Gastroesophageal sphincter (tissue), 3 donors: ENCODE measurements at regions not wholly inside any gene's neighbourhood (a gene's known extent, or its start where the extent isn't known, plus 50 kb on each side); places are given as distances from the start of the nearest gene placed in this dataset.

Experiments
- EP300 ChIP-seq: sonication (generic); formaldehyde crosslinking; IDR thresholded peaks from one replicate; pipeline ENCODE4 v1.6.1; 2017; ENCODE audit warnings: antibody characterized with exemption, mild to moderate bottlenecking
- POLR2A ChIP-seq, 2 donors: fragments of 450-650 bp; IDR thresholded peaks; one replicate each; pipeline ENCODE4 v1.6.1; 2017; ENCODE audit warnings: antibody characterized with exemption in 2 of 2, mild to moderate bottlenecking in 2 of 2, moderate library complexity in 1 of 2
- POLR2AphosphoS5 ChIP-seq: sonication (generic); formaldehyde crosslinking; IDR thresholded peaks from one replicate; pipeline ENCODE4 v1.6.1; 2017; ENCODE audit warnings: antibody characterized with exemption
- TF ChIP-seq, protein P1 (sequence below), 4 experiments: fragments of 200-600 bp in 2 of 4; fragments of 450-650 bp in 2 of 4; sonication (generic) in 1 of 4; IDR thresholded peaks; one replicate each; pipeline ENCODE4 v1.5.1; 2017 to 2019; ENCODE audit warnings: antibody characterized with exemption in 4 of 4, mild to moderate bottlenecking in 2 of 4, moderate library complexity in 2 of 4

DNA sequence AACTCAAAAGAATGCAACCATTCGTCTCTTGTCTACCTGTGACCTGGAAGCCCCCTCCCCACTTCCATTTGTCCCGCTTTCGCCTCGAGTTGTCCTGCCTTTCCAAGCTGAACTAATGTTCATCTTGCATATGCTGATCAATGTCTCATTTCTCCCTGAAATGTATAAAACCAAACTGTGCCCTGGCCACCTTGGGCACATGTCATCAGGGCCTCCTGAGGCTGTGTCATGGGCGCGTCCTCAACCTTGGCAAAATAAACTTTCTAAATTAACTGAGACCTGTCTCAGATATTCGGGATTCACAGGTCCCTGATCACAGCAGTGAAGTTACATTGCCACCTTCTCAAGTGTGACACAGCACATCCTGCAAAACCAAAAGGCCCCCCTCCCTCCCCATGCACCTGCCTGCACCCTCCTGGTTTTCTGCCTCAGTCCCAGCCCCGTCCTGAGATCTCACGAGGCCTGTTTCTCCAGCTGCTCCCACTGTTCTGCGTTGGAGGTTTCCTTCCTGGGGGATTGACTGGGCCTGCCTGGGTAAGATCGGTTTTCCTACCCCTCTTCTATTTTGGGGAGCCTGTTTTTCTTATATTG lies 1328.7 kb downstream of the TBC1D22A start:
- TF ChIP-seq POLR2A (IDR thresholded peaks at IDR 0.05) = no peak
- TF ChIP-seq, protein P1, sequence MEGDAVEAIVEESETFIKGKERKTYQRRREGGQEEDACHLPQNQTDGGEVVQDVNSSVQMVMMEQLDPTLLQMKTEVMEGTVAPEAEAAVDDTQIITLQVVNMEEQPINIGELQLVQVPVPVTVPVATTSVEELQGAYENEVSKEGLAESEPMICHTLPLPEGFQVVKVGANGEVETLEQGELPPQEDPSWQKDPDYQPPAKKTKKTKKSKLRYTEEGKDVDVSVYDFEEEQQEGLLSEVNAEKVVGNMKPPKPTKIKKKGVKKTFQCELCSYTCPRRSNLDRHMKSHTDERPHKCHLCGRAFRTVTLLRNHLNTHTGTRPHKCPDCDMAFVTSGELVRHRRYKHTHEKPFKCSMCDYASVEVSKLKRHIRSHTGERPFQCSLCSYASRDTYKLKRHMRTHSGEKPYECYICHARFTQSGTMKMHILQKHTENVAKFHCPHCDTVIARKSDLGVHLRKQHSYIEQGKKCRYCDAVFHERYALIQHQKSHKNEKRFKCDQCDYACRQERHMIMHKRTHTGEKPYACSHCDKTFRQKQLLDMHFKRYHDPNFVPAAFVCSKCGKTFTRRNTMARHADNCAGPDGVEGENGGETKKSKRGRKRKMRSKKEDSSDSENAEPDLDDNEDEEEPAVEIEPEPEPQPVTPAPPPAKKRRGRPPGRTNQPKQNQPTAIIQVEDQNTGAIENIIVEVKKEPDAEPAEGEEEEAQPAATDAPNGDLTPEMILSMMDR (IDR thresholded peaks at IDR 0.05) = no peak
- no peak for TF ChIP-seq POLR2AphosphoS5
- TF ChIP-seq EP300 = no peak
